Ureter (tissue), 1 donor: ENCODE measurements at regions not wholly inside any gene's neighbourhood (a gene's known extent, or its start where the extent isn't known, plus 50 kb on each side); places are given as distances from the start of the nearest gene placed in this dataset.
A peak's percentile ranks its signal among the peaks of the same experiment; 100 is the strongest.

Experiments
- DNase-seq: peaks from one replicate; pipeline ENCODE4 v3.0.0-alpha.2; 2020; ENCODE audit warnings: low spot score
- donor health status: DM: yes; HTN: yes; CAD: no.

DNA sequence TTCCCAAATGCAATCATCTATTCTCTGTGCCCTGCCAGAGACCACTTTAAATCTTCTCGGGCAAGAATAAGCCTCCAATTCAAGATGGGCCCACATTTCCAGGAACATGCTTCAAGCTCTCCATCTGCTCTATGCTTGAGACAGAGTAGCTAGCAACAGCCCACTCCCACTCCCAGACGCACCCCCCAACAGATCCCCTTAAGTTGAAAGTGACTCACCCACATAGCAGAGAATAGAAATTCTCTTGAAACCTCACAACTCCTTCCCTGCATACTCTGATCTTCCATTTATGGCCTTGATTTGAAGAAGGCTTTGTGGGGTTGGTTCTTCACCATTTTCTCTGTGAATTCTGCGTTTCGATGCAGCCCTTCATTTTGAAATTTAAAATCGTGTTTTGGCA, 604.0 kb downstream of the INHBA start:
- DNase-seq = no peak

DNA sequence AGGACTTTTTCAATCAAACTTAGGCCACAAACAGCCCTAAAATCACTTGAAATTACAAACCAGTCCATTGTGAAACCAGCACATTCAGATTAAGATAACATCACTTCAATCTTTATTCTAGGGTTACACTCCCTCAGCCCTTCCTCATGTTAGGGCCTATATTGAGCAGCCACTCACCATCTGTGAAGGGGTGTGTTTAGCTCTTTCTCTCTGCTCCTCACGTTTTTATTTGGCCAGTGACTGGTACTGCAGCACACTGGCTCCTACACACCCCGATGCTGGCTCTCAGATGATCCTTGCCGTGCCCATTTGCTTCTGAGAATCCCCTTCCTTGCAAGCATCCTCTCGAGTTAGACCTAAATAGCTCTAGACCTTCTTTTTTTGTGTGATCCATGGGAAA, 604.5 kb downstream of the INHBA start:
- DNase-seq = no peak

DNA sequence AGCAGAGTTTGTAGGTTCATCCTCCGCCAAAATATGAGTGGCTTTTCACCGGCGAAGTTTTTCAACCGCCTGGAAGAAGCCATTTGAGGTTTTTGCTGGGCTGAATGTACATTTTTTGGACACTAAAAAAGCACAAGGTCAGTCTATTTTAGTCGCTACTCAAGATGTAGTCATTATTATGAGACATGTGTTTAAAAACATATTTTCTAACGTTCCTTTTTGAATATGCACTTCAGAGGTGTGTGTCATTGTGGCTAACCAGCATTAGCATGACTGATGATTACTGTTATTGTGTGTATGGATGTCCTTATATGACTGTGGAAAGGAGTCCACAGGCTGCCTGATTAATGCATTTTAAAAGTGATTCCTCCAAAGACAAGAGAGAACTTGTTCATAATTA, 605.4 kb downstream of the INHBA start:
- no peak for DNase-seq

DNA sequence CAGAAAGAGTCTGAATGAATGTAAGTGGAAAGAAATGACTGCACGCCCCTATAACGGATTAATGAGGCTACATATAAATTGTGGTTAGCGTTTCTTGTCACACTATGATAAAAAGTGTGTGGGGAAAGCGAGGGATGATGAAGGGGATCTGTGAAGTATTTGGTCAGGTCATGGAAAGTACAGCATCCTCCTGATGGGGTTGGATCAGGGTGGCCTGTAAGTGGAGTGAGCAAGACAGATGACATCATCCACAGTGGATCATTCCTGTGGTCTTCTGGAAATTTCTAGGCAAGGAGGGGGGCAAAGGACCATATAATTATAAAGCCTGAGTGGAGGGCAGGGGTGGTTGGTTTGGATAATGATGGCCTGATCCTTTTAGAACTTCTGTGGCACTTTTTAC, 606.0 kb downstream of the INHBA start:
- DNase-seq = no peak

DNA sequence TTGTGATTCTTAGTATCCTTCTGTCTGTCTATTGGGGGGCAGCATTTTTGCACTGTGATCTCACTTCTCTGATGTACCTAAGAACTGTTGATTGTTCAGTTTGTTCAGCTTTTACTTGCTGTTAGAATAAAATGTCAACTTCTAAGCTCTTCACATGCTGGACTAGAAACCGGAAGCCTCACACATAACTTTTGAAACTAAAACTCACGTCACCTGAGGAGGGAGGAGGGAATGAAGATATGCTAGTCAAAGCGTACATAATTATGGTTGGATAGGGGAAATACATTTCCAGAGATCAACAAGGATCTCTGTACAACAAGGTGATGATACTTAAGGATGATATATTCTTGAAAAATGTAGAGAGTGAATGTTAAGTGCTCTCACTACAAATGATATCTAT, 609.7 kb downstream of the INHBA start:
- no peak for DNase-seq

DNA sequence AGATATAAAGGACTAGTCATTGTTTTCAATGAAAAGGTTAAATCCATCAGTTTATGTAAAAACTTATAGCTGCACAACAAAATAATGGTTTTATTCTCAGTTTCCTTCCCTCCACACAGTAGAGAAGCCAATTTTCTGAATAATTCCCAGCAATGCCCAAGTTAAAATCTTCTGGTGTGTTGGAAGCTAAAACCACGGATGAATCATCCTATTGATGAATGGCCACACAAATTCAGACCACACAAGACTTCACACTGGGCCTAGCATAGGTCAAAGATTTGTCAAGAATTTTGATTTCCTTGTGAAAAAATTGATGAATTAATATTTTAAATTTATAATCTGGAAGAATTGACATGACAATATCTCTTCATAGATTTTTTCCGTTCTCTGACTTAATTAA, 617.6 kb downstream of the INHBA start:
- DNase-seq = no peak

DNA sequence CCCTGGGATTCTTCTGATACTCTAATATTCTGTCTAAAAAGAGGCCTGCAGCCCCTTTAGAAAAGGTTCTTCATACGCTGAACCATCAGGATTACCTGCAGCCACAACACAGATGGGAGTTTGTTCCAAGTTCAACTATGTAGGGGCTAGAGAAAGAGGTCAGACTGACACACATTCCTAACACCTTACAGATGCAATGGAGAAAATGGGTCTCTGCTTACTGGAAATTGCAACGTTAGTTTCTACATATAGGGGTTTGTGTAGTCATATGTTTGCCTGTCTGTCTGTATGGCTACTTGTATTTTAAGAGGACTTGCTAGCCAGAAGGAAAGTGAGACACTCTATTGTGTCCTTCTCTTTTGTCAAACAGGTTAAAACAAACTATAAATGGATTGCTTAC, 618.5 kb downstream of the INHBA start:
- no peak for DNase-seq

DNA sequence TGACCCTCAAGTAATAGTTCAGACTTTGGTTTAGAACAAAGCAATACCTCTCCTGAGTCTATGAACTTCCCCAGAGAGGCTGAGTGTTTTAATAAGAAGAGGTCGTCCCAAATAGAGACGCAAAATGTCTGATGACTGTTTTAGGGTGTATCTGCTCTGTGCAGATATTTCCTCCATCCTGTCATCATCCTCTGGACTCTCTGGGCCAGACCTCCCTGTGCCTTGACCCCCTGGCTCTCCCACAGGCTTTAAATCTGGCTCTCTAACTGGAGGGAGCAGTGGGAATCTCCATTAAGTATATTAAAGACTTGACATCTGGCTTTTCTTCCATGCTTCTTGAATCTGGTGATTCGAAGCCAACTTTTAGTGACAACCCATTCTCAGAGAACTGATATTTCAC, 633.3 kb downstream of the INHBA start:
- DNase-seq = no peak

DNA sequence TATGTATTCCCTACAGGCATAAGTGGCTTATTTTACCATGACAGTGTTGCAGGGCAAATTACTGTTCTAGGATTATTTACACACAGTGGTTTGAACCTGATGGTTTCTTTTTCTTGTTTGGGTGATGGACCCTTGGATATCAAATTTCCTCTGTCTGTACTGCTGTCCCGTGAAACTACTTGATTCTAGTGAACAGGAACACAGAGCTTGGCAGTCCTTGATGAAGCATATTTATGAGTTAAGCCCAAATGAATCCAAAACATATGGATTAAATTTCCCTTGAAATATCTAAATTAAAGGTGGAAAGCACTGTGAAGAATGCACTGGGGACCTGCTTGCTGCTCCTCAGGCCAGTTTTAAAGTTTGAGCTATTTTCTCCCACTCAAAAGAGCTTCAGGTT, 635.3 kb downstream of the INHBA start:
- DNase-seq = no peak

DNA sequence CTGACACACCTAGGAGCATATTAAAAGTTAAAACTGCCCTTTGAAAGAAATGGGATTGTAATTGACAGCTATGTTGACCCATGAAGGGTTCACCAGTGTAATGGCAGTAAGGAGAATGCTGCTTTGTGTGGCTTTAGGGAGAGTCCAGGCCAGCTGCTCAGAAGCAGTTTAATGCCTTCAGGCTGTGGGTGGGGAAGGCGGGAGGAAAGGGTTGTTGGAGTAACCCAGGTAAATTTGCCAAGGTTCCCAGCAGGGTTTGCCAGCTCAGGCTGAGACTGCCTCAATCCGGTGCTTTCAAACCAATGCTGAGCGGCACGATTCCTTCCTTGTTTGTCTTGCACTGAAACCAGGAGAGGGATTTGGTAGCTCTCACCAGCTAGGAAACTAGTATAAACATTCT, 637.2 kb downstream of the INHBA start:
- peak; percentile 75 for DNase-seq

DNA sequence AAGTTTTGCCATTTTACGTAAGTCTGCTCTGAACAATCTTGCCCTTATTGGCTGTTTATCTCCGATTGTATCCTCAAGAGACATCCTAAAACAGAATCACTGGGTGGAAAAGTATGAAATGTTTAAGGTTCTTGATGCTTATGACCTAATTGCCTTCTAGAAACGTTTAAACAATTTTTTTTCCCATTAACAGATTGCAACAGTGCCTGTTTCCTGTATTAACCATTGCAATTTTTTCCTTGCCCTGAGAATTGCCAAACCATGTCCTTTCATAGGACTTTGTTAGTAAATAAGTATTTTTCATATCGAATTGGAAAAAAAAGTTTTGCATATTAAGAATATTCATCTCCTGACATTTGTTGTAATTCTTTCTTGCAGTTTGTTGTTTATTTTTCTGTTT, 639.8 kb downstream of the INHBA start:
- no peak for DNase-seq

DNA sequence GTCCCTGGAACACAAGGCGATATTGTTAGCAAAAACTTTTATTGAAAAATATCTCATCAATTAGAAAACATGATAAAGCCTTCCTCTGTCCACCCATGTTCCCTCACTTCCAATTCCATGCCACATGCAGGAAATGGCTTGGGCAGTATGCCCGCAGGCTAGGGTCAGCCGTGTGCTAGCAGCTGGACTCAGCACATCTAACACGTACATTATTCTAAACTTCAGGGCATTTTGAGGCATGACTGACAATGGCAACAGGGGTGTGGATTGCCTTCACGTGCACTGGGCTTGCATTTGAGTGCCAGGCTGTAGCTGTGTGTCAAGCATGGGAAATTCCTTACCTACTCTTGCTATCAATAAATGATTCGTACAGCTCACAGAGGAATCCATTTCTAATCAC, 642.1 kb downstream of the INHBA start:
- no peak for DNase-seq

DNA sequence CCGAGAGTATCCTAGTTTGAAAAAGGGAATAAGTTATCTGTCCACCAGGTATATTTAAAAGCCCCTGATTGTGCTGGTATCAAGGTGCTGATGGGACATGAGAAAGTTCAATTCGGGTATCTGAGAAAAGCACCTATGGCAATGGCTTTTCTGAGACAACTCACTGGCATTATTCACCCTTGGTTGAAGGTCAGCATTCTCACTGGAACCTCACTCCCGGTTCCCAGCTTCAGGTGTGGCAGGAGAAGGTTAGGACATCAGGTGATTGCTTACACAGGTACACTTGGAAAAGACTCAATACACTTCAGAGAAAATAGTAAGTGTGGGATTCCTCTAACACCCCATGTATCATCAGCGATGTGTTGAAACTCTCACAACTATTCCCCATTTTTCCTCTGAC, 643.1 kb downstream of the INHBA start:
- DNase-seq = no peak

DNA sequence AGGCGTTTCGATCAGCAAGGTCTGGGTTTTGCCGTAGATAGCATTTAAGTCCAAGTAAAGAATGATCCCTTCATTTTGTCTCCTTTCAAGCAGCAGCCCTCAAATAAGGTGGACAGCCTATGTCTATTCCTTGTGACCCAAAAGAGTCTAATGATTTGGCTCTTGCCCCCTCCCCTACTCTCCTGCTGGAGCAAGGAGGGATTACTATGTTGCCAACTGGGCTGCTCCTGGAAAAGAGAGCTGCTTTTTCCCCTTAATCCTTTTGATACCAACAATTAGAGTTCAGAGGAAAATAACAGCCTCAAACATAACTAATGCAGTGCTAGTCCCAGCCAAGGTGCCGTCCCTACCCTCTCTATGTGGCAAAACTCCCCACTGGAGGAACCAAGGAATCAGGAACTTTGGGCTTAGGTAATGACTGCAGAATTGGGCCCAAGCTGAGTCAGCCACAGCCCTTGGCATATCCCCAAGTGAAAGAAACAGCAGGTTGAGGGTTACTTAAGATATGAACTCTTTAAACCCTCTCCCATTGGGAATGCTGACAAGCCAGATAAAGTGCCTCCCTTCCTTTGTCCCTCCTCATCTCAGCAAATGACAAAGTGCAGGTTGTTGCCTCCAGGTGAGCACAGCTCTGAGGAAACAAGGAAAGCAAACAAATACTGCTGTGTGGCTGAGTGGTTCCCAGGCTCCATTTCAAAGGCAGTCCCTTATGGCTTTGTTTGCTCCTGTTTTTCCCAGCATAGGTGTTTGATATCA, 643.7 kb downstream of the INHBA start:
- DNase-seq = no peak

DNA sequence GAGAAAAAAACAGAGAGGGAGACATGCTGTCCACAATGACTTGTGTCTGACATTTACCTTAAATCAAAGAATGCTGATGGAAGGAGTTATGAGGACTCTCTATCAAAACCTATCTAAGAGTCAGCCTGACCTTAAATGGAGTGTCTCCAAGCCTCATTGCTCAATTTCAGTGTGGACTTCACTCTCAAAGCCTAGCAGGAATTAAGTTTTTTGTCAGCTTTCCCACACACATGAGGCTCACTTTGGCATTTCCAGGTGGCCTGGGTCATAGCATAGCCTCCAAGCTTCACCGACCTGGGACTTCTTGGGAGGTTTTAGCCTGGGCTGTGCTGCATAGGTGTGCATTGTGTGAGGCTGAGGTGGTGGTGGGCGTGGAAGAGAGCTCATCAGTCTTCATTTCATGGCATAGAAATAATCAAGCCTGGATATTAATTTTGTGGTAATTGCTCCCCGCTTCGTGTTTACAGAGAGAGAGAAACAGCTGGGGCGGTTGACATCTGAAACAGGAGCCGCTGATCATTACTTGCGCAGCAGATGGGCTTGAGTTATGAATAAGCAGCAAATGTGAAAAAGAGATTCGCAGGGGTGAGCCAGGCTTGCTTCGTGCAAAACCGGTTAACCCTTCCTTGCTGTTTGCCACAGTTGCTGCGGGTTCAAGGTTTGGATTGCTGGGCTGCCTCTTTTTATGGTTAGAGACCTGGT, 647.8 kb downstream of the INHBA start:
- DNase-seq = no peak

DNA sequence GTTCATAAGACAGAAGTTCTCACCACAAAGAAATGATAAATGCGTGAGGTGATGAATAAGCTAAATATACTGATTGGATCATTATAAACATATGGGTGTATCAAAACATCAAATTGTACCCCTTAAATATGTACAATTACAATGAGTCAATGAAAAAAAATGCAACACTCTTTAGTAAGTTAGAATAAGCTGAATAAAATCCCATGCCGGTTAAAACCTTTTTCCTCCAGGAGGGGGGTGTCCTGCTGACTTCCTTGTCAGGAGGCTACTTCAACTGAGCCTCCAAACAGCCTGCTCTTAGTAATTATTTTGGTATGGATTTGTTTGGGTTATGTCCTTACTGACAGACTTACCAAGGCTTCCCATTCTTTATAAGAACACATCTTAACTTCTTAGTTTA, 649.1 kb downstream of the INHBA start:
- DNase-seq = no peak

DNA sequence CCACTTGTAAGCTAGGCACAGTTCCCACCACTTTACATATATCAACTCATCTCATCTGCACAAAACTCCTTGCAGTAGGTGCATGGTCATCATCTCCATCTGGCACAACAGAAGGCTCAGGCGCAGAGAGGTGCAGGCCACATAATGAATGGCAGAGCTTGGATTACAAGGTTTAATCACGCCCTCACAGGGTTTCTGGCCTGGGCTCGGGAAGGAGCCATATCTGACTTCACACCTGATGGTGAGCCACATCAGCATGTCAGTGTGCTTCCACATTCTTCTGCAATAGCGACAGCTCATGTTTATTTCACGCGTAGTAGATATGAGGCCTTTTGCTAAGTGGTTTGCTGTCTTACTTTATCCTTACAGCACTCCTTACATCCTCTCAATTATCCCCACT, 650.2 kb downstream of the INHBA start:
- no peak for DNase-seq

DNA sequence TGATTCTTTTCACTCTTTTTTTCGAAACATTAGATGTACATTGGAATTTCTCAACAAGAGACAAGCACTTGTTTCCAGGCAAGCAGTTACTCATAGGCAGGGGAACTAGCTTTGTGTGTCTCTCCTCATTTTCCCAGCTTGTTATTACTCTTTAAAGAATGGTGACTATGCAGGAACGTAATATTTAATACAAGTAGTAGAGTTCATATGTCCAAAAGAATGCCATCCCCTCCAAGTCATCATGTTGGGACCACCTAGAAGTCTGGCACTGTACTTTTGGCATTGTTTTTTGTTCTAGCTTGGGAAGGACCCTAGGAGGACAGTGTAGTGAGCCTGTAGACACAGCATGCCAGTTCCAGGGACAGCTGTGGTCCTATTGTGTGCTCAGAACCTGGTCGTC, 650.7 kb downstream of the INHBA start:
- no peak for DNase-seq

DNA sequence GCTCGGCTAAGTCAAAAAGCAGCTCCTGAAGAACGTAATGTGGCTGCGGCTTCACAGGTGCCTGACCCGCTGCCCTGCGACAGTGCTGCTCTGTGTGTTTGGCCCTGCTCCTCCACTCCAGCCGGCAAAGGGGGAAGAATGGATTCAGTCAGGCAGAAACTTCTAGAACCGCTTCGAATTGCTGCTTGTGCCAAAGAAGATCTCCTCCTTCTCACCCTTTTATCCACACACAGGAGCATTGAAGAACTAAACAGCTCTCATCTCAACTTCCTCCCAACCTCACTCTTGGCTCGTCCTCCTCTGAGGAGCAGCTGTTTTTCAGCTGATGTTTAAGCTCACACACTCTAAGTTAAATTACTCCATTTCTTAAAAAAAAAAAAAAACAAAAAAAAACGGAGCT, 651.4 kb downstream of the INHBA start:
- DNase-seq = no peak

DNA sequence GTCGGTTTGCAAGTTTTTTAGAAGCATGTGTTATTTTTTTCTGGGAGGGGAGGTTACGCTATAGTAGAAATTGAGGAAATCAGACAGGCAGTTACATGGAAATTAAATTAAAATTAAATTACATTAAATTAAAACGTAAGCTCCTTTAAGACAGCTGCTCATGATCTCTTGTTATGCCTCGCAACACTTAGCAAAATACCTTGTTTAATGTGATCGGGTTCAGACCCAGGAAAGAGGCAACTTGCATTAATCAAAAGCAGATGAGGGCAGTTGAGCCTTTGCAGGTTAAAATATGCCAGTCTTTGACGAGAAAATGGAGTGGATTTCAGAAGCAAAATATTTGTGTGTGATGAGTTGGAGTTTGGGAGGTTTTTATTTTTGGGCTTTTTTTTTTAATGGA, 651.8 kb downstream of the INHBA start:
- DNase-seq = no peak

DNA sequence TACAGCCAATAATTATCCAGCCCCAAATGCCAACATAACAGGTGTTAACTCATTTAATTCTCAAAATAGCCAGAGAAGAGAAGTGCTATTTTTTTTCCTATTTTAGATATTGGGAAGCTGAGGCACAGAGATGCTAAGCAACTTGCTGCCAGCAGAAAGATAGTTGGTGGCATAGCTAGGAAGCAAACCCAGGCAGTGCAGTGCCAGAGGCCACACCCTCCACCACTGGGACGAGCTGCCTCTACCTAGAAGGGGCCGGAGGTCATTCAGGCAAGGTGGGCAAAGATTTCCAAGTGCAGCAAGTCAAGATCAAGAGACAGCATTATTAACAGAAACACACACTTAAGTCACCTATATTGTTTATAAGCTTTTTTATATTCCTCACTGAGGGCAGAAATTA, 654.1 kb downstream of the INHBA start:
- no peak for DNase-seq

DNA sequence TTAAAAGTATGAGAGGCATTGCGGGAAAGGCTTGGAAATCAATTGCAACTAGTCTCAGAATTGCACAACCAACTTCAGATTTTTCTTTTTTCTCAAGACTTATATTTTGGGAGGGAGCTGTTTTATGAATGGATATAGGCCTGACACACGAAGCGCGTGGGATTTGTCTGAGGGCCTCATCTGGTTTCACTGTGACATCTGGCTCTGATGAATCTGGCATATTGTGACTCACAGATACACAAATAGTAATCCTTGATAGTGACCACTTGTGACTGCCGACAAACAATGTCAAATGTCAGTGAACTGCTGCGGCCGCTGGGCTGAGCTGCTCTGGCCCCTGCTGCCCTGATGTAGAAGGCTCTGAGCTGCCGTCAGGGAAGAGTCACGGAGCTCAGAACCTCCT, 655.1 kb downstream of the INHBA start:
- DNase-seq = no peak

DNA sequence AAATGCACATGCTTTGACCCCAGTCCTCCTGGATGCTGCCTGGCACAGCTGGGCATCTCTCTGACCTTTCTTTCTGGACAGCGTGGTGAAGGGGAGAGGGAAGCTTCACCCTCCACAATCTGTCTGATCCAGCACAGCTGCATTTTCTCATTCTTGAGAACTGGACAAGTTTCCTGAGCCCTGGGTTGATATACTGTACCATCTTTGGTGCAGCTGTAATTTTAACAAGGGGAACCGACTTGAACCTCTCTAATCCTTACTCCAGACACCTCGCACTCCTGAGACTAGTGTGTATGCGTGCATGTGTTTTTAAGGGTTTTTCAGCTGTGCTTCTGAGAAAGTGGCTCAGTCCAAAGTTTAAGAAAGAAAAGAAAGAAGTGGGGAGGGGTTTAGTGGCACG, 655.7 kb downstream of the INHBA start:
- DNase-seq = no peak

DNA sequence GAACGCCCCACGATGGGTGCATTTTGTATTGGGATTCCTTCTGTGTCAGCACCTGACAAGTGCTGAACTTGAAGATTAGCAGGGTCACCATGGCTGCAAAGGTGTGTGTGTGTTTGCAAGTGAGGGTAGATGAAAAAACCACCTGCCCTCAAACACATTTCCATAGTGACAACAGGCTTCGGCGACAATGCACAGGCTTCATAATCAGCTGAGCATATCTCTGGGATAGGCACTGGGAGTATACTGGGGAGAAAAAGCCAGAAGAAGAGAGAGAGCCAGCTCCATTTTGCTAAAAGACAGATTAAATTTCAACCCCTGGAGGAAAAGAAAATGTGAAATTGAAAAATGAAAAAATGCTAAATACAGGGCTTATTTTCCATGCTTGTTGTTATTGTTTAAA, 656.1 kb downstream of the INHBA start:
- DNase-seq = no peak
